GM21447 (cell line): ENCODE measurements at regions not wholly inside any gene's neighbourhood (a gene's known extent, or its start where the extent isn't known, plus 50 kb on each side); places are given as distances from the start of the nearest gene placed in this dataset.

Source experiments
- ATAC-seq: cut with Tn5 transposase; IDR thresholded peaks from one replicate; pipeline ENCODE4 v1.9.1; 2021; ENCODE audit not compliant: unreplicated experiment

DNA sequence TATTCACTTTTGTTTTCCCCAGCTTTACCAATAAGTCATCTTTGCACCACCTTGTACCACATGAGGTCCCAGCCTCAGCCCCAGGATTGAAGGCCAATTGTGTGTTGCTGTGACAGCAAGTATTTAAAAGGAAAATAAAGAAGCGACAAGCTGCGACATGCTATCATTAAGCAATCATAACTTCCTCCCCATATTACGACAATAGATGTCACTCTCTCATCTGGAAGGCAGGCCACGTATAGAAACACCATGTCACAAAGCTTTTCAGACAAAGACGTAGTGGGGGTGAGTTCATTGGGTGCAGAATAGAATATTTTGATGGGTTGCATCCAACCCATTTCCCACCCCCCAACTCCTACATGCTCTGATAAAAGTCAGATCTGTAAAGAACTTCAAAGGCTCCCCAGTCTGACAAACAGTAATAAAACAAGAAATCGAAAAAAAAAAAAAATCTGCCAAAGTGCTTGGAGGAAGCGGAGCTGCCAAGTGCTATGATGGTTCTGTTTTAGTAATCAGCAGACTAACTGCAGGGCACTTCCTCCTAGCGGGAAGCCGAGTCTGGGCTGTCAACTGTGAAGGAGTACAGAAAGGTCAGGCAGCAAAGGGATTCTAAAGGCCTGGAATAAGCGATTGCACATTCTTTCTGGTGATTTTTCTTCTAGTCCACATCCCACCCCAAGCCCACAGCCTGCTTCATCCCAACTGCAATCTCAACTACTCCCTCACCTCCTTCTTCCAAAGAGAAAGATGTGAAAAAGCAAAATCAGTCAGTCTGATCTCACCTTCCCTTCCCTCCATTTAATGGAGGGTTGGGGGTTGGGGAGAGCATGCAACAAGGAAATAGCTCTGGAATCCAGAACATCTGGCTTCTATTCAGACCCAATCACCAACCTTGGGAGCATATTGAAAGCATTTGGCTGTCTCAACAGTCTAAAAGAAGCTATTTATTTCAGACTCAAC is 131.4 kb upstream of the UBASH3B start:
- no peak for ATAC-seq

DNA sequence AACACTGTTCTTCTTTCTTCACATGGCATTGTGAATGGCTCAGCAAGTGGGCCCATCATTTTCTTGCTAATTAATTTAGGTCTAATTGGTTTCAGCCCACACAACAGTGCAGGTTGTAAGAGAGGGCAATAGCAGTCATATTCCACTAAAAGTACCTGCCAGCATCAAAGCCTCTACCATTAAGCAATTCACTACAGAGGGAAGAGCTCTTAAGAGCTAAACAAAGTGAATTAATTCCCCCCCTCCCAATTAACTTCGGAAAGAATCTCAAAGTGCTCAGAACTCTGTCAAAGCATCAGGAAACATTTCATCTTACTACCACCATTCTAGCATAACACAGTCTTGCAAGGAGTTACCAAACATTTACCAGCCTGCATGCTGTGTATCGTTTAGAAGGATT is 133.9 kb upstream of the UBASH3B start:
- ATAC-seq = no peak

DNA sequence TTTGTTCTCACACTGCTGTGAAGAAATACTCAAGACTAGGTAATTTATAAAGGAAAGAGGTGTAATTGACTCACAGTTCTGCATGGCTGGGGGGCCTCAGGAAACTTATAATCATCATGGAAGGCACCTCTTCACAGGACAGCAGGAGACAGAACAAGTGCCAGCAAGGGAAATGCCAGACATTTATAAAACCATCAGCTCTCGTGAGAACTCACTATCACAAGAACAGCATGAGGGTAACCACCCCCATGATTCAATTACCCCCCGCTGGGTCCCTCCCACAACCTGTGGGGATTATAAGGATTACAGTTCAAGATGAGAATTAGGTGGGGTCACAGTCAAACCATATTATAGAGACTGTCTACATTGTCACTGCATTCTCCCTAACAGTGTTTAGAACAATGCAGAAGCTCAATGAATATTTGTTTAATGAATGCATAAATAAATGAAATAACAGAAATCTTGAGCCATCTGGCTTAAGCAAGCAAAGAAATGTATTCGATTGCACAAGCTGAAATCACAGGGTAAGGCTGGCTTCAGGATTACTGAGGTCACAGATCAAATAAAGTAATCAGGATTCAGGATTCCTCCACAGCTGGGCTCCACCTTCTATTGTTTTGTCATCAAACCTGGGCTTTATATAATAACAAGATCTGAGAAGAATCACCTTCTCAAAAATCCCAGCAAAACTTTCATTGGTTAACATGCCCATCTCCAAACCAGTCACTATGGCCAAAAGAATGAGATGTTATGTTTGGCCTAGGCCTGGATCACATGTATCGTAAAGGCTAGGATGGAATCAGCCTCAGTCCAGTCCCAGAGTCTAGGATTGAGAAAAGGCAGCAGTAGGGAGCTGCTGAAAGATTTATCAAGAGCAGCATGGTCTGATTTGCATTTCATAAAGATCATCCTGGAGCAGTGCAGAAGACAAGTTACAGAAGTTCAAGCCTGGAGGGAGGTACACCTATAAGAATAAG is 137.8 kb upstream of the UBASH3B start:
- no peak for ATAC-seq

DNA sequence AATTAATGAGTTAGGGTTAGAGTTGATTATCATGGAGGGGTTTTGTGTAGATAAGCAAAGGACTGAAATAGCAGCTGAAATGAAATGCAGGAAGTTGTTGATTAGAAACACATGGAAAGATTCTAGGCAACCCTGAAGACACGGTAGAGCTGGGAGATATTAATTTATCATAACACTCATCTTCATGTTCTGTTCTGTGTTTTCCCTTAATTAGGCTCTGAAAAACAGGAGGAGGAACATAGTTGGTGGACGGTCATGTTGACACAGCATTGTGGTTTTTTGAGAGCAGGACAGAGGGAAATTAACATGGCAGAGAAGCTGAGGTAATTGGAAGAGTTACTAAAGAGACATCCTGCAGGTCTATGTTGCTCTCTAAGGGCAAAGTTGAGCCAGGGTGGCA is 138.8 kb upstream of the UBASH3B start:
- ATAC-seq = no peak

GRCh38 chr11:122513997-122514396 is 141.5 kb upstream of the UBASH3B start:
- no peak for ATAC-seq

GRCh38 chr11:122513328-122513727 is 142.2 kb upstream of the UBASH3B start:
- ATAC-seq = no peak

DNA sequence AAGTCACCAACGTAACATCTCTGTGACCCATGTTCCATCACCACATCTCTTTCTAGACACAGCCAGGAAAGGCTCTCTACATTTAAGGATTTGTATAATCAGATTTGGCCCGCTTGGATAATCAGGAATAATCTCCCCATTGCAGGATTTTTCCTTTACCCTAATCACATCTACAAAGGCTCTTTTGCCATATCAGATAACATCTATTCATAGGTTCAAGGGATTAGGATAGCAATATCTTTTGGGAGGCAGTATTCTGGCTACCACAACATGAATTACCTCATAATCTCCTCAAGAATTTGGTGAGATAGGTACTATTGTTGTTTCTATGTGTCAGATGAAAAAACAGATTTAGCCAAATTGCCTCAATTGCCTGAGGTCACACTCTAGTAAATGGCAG is 142.8 kb upstream of the UBASH3B start:
- ATAC-seq = no peak

- no peak for ATAC-seq
Measured at GRCh38 chr11:122509899-122510298, 145.6 kb upstream of the UBASH3B start.

DNA sequence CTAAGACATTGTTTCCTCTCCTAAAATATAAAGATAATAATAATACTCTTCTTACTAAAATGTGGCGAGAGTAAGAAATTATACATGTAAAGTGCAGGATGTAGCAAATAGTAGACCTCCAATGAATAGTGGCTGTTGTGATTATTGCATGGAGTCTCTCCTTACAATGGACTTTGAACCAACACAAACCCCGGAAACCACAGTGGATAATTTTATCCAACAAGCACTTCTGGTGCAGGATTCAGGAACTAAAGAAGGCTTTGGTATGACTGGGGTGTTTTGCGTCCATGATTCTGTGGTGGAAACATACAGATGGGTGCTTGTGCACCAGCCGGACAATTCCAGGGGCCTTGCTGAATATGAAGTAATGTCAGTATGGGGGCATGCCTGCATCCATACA is 146.4 kb upstream of the UBASH3B start:
- no peak for ATAC-seq

DNA sequence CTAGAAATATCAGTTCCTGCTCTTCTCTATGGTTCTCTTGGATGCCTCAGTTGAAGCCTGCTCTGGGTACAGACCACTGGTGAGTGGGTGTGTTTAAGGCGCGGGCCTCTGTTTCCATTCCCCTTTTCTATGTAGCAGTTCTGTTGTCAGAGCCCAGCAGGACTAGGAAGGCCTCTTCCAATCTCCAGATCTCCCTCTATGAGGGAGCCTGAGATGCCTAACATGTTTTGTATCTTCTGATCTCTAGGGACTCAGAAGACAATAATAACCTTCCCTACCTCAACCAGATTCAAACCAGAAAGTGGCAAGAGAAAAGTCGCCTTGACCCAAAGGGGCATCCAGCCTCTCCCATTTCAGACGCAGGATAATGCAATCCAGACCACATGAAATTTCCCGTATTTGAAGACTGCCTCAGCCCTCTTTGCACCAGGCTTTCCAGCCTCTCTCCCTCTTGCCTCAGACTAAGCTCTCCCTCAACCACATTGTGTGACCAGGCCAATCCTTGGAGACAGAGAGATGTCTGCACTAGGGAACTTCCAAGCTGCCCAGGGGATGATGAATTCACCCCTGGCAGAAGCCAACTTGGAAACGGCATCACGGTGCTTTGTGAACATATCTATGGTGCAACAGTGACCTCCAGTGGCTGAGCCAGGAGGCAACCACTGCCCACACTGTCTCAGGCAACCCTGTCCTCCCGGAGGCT is 150.1 kb upstream of the UBASH3B start:
- ATAC-seq = no peak

DNA sequence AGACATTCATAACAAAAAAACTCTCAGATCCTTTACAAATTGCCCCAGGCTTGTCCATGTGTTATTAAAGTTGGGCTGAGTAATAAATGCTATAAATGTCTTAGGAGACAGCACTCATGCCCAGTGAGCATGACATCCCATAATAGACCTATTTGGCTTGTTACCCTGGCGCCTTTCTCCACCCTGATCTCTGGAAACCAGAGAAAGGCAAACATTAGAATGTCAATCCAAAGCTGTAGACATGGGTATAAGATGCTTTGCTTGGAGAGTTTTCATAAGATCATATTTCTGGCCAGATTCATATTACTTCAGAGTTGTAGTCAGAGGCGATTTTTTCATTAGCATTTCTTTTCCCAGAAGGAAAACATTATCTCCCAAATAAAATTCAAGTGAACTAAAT is 161.3 kb upstream of the UBASH3B start:
- ATAC-seq = no peak

GRCh38 chr11:122491509-122491908 is 164.0 kb upstream of the UBASH3B start:
- ATAC-seq = no peak

DNA sequence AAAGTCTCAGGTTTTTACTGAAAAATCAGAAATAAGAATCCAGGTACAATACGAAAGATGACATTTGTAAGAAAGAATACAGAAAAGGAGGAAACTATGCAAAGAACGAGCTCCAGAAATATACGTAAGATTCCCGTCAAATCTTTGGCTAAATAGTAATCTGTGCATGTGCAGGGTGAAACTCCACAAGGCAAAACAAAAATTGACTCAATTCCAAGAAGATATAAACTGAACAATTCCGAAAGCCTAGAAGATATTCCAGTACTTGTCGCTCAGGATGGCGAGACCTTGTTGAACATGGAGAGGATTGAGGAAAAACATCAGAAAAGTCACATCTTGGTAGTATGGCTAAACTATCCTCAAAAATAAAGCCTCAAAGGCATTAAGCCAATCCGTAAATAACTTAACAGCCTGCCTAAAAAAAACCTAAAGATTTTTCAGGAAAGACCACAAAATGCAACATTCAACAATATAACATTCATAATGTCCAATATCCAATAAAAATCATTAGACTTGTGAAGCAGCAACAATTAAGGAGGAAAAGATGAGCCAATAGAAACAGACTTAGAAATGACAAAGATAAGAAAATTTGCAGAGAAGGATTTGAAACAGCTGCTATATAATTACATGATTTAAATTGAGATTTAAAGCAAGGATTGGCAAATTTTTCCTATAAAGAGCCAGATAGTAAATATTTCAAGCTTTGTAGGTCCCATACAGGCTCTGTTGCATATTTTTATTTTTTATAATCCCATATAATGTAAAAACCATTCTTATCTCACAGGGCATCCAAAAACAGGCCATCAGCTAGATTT is 166.4 kb upstream of the UBASH3B start:
- ATAC-seq = no peak

DNA sequence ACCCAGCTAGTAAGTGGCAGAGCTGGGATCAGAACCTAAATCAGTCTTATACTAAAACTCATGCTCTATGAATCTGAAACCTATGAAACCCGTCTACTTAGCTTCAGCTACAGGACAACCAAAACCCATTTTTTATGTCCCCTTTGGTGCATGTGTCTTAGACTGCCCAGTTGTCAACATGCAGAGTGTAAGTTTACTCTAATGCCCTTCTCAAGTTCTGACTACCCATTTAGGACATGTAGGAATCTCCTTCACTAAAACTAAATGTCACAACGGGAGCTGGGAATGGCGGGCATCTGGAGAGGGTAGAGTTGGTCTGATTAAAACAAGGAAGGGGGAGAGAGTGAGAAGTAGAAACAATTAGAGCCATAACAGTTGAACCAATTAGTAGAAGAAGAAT is 167.9 kb upstream of the UBASH3B start:
- no peak for ATAC-seq

GRCh38 chr11:122486793-122487495 is 168.6 kb upstream of the UBASH3B start:
- no peak for ATAC-seq

DNA sequence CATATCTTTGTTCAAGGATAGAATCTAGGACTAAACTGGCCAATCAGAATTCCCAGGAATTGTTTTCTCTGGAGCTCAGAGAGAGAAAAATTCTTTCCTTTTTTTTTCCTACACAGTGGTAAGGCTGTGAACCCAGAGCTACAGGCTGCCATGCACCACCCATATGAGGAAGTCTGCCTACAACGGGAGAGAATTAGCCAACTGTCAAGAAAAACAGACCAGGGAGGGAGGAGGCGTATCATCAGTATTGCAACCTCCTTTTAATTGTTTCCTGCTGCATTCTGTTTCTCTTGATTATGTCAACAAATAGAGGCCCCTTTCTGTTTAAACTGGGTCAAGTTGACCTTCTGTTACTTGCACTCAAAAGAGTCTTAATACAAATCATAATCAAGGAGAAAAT is 176.5 kb upstream of the UBASH3B start:
- ATAC-seq = no peak

- ATAC-seq = no peak
Measured at GRCh38 chr11:122468965-122469364, 186.6 kb upstream of the UBASH3B start.

DNA sequence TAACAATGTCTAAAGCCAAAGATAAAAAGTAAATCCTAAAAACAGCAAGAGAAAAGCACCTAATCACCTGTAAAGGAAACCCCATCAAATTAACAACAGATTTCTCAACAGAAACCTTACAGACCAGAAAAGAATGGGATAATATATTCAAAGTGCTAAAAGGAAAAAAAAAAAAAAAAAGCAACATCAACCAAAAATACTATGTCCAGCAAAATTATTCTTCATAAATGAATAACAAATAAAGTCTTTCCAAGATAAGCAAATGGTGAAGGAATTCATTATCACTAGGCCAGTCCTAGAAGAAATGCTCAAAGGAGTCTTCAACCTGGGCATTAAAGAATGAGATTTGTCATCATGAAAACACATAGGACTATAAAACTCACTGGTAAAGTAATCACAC is 192.0 kb upstream of the UBASH3B start:
- no peak for ATAC-seq

- no peak for ATAC-seq
Measured at GRCh38 chr11:122459064-122459463, 196.5 kb upstream of the UBASH3B start.

GRCh38 chr11:122453586-122453985 is 201.9 kb upstream of the UBASH3B start:
- ATAC-seq = no peak
